ENCODE measurements at regions not wholly inside any gene's neighbourhood (a gene's known extent, or its start where the extent isn't known, plus 50 kb on each side); places are given as distances from the start of the nearest gene placed in this dataset.

DNA sequence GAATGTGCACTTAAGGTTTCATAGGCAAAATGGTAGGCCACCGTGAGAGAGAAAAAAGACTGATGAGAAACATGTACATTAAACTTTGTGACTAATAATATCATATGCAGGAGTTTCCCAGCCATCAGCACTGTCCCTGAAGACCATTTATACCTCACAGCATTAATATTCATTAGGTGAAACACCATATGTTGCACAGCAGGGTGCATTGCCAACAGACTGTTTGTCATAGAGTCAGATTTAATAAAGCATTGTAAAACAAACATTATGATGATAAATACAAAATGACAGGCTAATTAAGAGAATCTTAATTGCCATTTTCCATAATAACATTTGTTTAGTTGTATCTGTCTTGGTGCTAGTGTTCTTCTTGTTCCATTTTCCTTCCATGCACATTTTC is 578.3 kb downstream of the EPHA3 start:
- Histone ChIP-seq H3K4me1 (ENCODE audit: control insufficient read depth in 2 of 2, insufficient read depth in 1 of 2, low read depth in 1 of 2, low read length in 2 of 2) (peaks cover 0 to 3% of the 10 kb centered on the region in 2 donors), H3K18ac (ENCODE audit: low read length) (no peak overlapping the region), H3K9ac (ENCODE audit: low read depth, low read length, poor library complexity) (no peak overlapping the region), H2BK12ac (ENCODE audit: low read length) (no peak overlapping the region), H3K27me3 (ENCODE audit: control insufficient read depth in 3 of 3, insufficient read depth in 3 of 3, low read depth in 1 of 3, low read length in 3 of 3) (no peaks in the 10 kb centered on the region), H2AFZ (ENCODE audit: low read length) (no peak overlapping the region), H3K23ac (ENCODE audit: low read depth, low read length, poor library complexity) (no peak overlapping the region), H2BK15ac (ENCODE audit: low read length) (no peak overlapping the region), H3K4me2 (ENCODE audit: insufficient read depth, low read length, poor library complexity, severe bottlenecking) (no peak overlapping the region), H3K14ac (ENCODE audit: low read length) (no peak overlapping the region), H3K9me3 (replicated peaks in 1 of 2; ENCODE audit: control insufficient read depth in 2 of 2, insufficient read depth in 1 of 2, low read depth in 1 of 2, low read length in 2 of 2) (no peaks in the 10 kb centered on the region), H3K79me1 (ENCODE audit: low read depth, low read length) (no peaks in the 10 kb centered on the region), H2BK120ac (ENCODE audit: low read depth, low read length) (no peak overlapping the region), H4K91ac (ENCODE audit: low read depth, low read length, poor library complexity) (no peak overlapping the region), H3K27ac (replicated peaks; ENCODE audit: low read length) (no peak overlapping the region), H4K8ac (ENCODE audit: low read depth, low read length) (no peak overlapping the region), H3K4ac (ENCODE audit: low read length) (no peak overlapping the region), H3K36me3 (replicated peaks in 1 of 2; ENCODE audit: control insufficient read depth in 2 of 2, insufficient read depth in 2 of 2, low read length in 2 of 2) (no peaks in the 10 kb centered on the region), H2AK5ac (ENCODE audit: low read depth, low read length) (no peak overlapping the region), H3K4me3 (ENCODE audit: low read length in 2 of 2) (no peak overlapping the region), H2BK5ac (ENCODE audit: low read length) (no peak overlapping the region)
- no CpG with 5 or more reads among the region's 1 CpG for WGBS, 2 donors (ENCODE audit: extremely low coverage in 2 of 2, insufficient read length in 2 of 2, insufficient replicate concordance in 1 of 2)
- DNase-seq (ENCODE audit: low spot score): no peak

DNA sequence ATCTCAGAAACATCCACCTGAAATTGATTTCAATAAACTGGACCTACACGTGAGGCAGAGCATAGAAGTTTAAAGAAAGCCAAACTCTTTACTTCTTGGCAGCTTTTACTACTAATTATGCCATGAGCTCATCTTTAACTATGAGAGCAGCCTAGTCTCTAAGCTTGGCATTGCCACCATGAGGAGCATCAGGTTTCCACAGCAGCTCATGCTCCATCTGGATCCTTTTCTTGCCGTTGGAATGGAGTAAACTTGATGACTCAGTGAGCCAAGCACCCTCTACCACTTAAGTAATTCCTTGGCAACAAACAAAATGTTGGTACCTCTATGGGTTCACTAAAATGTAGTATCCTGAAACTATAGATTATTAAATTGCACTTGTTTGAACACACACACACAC is 583.2 kb downstream of the EPHA3 start:
- no peak overlapping the region for H3K4me3 ChIP-seq (ENCODE audit: low read length in 2 of 2)
- H3K27ac ChIP-seq (replicated peaks; ENCODE audit: low read length): no peak overlapping the region
- no peak overlapping the region for H4K8ac ChIP-seq (ENCODE audit: low read depth, low read length)
- H3K27me3 ChIP-seq (ENCODE audit: control insufficient read depth in 3 of 3, insufficient read depth in 3 of 3, low read depth in 1 of 3, low read length in 3 of 3): no peaks in the 10 kb centered on the region
- peaks cover 0 to under 1% of the 10 kb centered on the region in 2 donors for H3K4me1 ChIP-seq (ENCODE audit: control insufficient read depth in 2 of 2, insufficient read depth in 1 of 2, low read depth in 1 of 2, low read length in 2 of 2)
- H4K91ac ChIP-seq (ENCODE audit: low read depth, low read length, poor library complexity): no peak overlapping the region
- H3K4ac ChIP-seq (ENCODE audit: low read length): no peak overlapping the region
- H3K79me1 ChIP-seq (ENCODE audit: low read depth, low read length): no peaks in the 10 kb centered on the region
- H2AFZ ChIP-seq (ENCODE audit: low read length): no peak overlapping the region
- H2AK5ac ChIP-seq (ENCODE audit: low read depth, low read length): no peak overlapping the region
- H3K23ac ChIP-seq (ENCODE audit: low read depth, low read length, poor library complexity): no peak overlapping the region
- no peak overlapping the region for H3K14ac ChIP-seq (ENCODE audit: low read length)
- no peak overlapping the region for H2BK12ac ChIP-seq (ENCODE audit: low read length)
- no peak overlapping the region for H3K9ac ChIP-seq (ENCODE audit: low read depth, low read length, poor library complexity)
- WGBS, 2 donors (ENCODE audit: extremely low coverage in 2 of 2, insufficient read length in 2 of 2, insufficient replicate concordance in 1 of 2): no CpG with 5 or more reads among the region's 2 CpGs
- H3K36me3 ChIP-seq (replicated peaks in 1 of 2; ENCODE audit: control insufficient read depth in 2 of 2, insufficient read depth in 2 of 2, low read length in 2 of 2): no peaks in the 10 kb centered on the region
- DNase-seq (ENCODE audit: low spot score): no peak
- H2BK15ac ChIP-seq (ENCODE audit: low read length): no peak overlapping the region
- H3K4me2 ChIP-seq (ENCODE audit: insufficient read depth, low read length, poor library complexity, severe bottlenecking): no peak overlapping the region
- H2BK5ac ChIP-seq (ENCODE audit: low read length): no peak overlapping the region
- H3K9me3 ChIP-seq (replicated peaks in 1 of 2; ENCODE audit: control insufficient read depth in 2 of 2, insufficient read depth in 1 of 2, low read depth in 1 of 2, low read length in 2 of 2): no peaks in the 10 kb centered on the region
- H3K18ac ChIP-seq (ENCODE audit: low read length): no peak overlapping the region
- H2BK120ac ChIP-seq (ENCODE audit: low read depth, low read length): no peak overlapping the region

- H3K4me1 ChIP-seq (ENCODE audit: control insufficient read depth in 2 of 2, insufficient read depth in 1 of 2, low read depth in 1 of 2, low read length in 2 of 2): no peaks in the 10 kb centered on the region
- H3K18ac ChIP-seq (ENCODE audit: low read length): no peak overlapping the region
- no peak overlapping the region for H3K23ac ChIP-seq (ENCODE audit: low read depth, low read length, poor library complexity)
- H2AK5ac ChIP-seq (ENCODE audit: low read depth, low read length): no peak overlapping the region
- H3K27ac ChIP-seq (replicated peaks; ENCODE audit: low read length): no peak overlapping the region
- H3K9ac ChIP-seq (ENCODE audit: low read depth, low read length, poor library complexity): no peak overlapping the region
- H3K4me2 ChIP-seq (ENCODE audit: insufficient read depth, low read length, poor library complexity, severe bottlenecking): no peak overlapping the region
- H2BK120ac ChIP-seq (ENCODE audit: low read depth, low read length): no peak overlapping the region
- H3K27me3 ChIP-seq (ENCODE audit: control insufficient read depth in 3 of 3, insufficient read depth in 3 of 3, low read depth in 1 of 3, low read length in 3 of 3): no peaks in the 10 kb centered on the region
- H4K91ac ChIP-seq (ENCODE audit: low read depth, low read length, poor library complexity): no peak overlapping the region
- H2BK12ac ChIP-seq (ENCODE audit: low read length): no peak overlapping the region
- DNase-seq (ENCODE audit: low spot score): no peak
- no peaks in the 10 kb centered on the region for H3K9me3 ChIP-seq (replicated peaks in 1 of 2; ENCODE audit: control insufficient read depth in 2 of 2, insufficient read depth in 1 of 2, low read depth in 1 of 2, low read length in 2 of 2)
- no peak overlapping the region for H2BK5ac ChIP-seq (ENCODE audit: low read length)
- no peak overlapping the region for H4K8ac ChIP-seq (ENCODE audit: low read depth, low read length)
- no CpG with 5 or more reads among the region's 1 CpG for WGBS, 2 donors (ENCODE audit: extremely low coverage in 2 of 2, insufficient read length in 2 of 2, insufficient replicate concordance in 1 of 2)
- no peak overlapping the region for H3K14ac ChIP-seq (ENCODE audit: low read length)
- H3K36me3 ChIP-seq (replicated peaks in 1 of 2; ENCODE audit: control insufficient read depth in 2 of 2, insufficient read depth in 2 of 2, low read length in 2 of 2): no peaks in the 10 kb centered on the region
- H3K4me3 ChIP-seq (ENCODE audit: low read length in 2 of 2): no peak overlapping the region
- H3K79me1 ChIP-seq (ENCODE audit: low read depth, low read length): no peaks in the 10 kb centered on the region
- no peak overlapping the region for H2BK15ac ChIP-seq (ENCODE audit: low read length)
- peak overlapping the region; percentile 16 for H2AFZ ChIP-seq (ENCODE audit: low read length)
- H3K4ac ChIP-seq (ENCODE audit: low read length): no peak overlapping the region
Measured at GRCh38 chr3:89692601-89693000, 585.2 kb downstream of the EPHA3 start.

- Histone ChIP-seq H2BK12ac (ENCODE audit: low read length) (no peak overlapping the region), H2BK15ac (ENCODE audit: low read length) (no peak overlapping the region), H3K36me3 (replicated peaks in 1 of 2; ENCODE audit: control insufficient read depth in 2 of 2, insufficient read depth in 2 of 2, low read length in 2 of 2) (no peaks in the 10 kb centered on the region), H3K9ac (ENCODE audit: low read depth, low read length, poor library complexity) (no peak overlapping the region), H2AK5ac (ENCODE audit: low read depth, low read length) (no peak overlapping the region), H4K8ac (ENCODE audit: low read depth, low read length) (no peak overlapping the region), H3K18ac (ENCODE audit: low read length) (no peak overlapping the region), H4K91ac (ENCODE audit: low read depth, low read length, poor library complexity) (no peak overlapping the region), H2BK5ac (ENCODE audit: low read length) (no peak overlapping the region), H3K4me3 (ENCODE audit: low read length in 2 of 2) (no peak overlapping the region), H3K4me2 (ENCODE audit: insufficient read depth, low read length, poor library complexity, severe bottlenecking) (no peak overlapping the region), H2AFZ (ENCODE audit: low read length) (peak overlapping the region; percentile 29), H3K27ac (replicated peaks; ENCODE audit: low read length) (no peak overlapping the region), H3K4me1 (ENCODE audit: control insufficient read depth in 2 of 2, insufficient read depth in 1 of 2, low read depth in 1 of 2, low read length in 2 of 2) (no peaks in the 10 kb centered on the region), H3K4ac (ENCODE audit: low read length) (no peak overlapping the region), H3K14ac (ENCODE audit: low read length) (no peak overlapping the region), H3K79me1 (ENCODE audit: low read depth, low read length) (no peaks in the 10 kb centered on the region), H2BK120ac (ENCODE audit: low read depth, low read length) (no peak overlapping the region), H3K9me3 (replicated peaks in 1 of 2; ENCODE audit: control insufficient read depth in 2 of 2, insufficient read depth in 1 of 2, low read depth in 1 of 2, low read length in 2 of 2) (no peaks in the 10 kb centered on the region), H3K27me3 (ENCODE audit: control insufficient read depth in 3 of 3, insufficient read depth in 3 of 3, low read depth in 1 of 3, low read length in 3 of 3) (no peaks in the 10 kb centered on the region), H3K23ac (ENCODE audit: low read depth, low read length, poor library complexity) (no peak overlapping the region)
- WGBS, 2 donors (ENCODE audit: extremely low coverage in 2 of 2, insufficient read length in 2 of 2, insufficient replicate concordance in 1 of 2): no CpG with 5 or more reads among the region's 7 CpGs
- DNase-seq (ENCODE audit: low spot score): no peak
Measured at GRCh38 chr3:89697321-89697916, 590.0 kb downstream of the EPHA3 start.
